ENCODE measurements at regions not wholly inside any gene's neighbourhood (a gene's known extent, or its start where the extent isn't known, plus 50 kb on each side); places are given as distances from the start of the nearest gene placed in this dataset.

DNA sequence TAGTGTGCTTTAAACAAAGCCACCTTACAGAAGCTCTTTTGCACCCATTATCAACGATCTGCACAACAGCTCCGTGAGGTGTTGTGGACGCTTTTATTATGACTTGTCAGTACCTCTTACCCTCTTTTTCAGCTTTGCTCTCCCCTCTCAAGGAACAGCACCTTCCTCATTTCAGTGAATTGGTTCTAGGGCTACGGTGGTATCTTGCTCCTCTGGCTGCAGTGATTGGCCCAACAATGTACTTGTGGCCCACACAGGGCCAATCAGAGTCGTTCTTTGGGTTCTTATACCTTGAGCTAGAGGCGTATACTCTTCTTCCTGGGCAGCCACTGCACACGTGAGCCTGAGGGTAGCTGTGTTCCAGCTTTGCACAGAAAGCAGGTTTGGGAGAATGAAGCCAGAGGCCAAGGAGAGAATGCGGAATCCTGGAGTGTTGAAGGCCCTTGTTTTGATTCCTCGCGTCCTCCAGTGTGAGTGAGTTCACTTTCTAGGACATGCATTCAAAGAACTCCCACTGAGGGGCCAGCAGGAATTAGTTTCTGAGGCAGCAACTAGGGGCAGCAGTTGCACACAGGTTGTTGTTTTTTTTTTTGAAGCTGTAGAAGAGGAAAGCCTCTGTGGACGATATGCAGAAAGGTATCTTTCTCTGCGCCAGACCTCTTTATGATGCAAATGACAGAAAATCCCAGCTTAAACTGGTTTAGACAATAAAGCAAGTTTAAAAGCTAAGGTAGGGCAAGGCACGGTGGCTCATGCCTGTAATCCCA, 49.8 kb upstream of the PDZD8 start (continued):
- TF ChIP-seq, protein P1, sequence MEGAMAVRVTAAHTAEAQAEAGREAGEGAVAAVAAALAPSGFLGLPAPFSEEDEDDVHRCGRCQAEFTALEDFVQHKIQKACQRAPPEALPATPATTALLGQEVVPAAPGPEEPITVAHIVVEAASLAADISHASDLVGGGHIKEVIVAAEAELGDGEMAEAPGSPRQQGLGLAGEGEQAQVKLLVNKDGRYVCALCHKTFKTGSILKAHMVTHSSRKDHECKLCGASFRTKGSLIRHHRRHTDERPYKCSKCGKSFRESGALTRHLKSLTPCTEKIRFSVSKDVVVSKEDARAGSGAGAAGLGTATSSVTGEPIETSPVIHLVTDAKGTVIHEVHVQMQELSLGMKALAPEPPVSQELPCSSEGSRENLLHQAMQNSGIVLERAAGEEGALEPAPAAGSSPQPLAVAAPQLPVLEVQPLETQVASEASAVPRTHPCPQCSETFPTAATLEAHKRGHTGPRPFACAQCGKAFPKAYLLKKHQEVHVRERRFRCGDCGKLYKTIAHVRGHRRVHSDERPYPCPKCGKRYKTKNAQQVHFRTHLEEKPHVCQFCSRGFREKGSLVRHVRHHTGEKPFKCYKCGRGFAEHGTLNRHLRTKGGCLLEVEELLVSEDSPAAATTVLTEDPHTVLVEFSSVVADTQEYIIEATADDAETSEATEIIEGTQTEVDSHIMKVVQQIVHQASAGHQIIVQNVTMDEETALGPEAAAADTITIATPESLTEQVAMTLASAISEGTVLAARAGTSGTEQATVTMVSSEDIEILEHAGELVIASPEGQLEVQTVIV (IDR thresholded peaks at IDR 0.05; ENCODE audit: borderline replicate concordance, partially characterized antibody), result no peak
- TF ChIP-seq NFIC (IDR thresholded peaks at IDR 0.05; ENCODE audit: low read depth, low read length) (no peak), IKZF2 (IDR thresholded peaks at IDR 0.05) (no peak), ETV6 (conservative IDR thresholded peaks at IDR 0.05 in 1 of 2, IDR thresholded peaks at IDR 0.05 in 1 of 2; ENCODE audit: borderline replicate concordance in 1 of 2, low read depth in 1 of 2) (no peak)
